Fibroblast of mammary gland (primary cell): ENCODE measurements at regions not wholly inside any gene's neighbourhood (a gene's known extent, or its start where the extent isn't known, plus 50 kb on each side); places are given as distances from the start of the nearest gene placed in this dataset.

Source experiments
- DNase-seq: peaks from one replicate; pipeline ENCODE4 v3.0.0-alpha.2; 2010; ENCODE audit warnings: low read depth
- H3K4me3 ChIP-seq: 2 replicates; pipeline ENCODE4 v1.5.1; 2011; ENCODE audit warnings: low read depth, mild to moderate bottlenecking, low read length, moderate library complexity; ENCODE audit not compliant: control insufficient read depth
- CTCF ChIP-seq: conservative IDR thresholded peaks from 2 replicates; pipeline ENCODE4 v1.5.1; 2011; ENCODE audit warnings: low read depth, low read length, inconsistent platforms; ENCODE audit not compliant: control insufficient read depth, insufficient read depth

GRCh38 chrX:85630901-85631300, 251.4 kb upstream of the POF1B start:
- no peak overlapping the region for H3K4me3 ChIP-seq
- TF ChIP-seq CTCF, result no peak
- no peak for DNase-seq

- no peak for DNase-seq
- TF ChIP-seq CTCF, result peak; percentile 15
- no peak overlapping the region for H3K4me3 ChIP-seq
These were observed 247.9 kb upstream of the POF1B start for GRCh38 chrX:85627363-85627762.

- no peak overlapping the region for H3K4me3 ChIP-seq
- TF ChIP-seq CTCF, result no peak
- DNase-seq, result no peak
These were observed 243.2 kb upstream of the POF1B start for GRCh38 chrX:85622635-85623034.

- no peak for DNase-seq
- H3K4me3 ChIP-seq, result no peak overlapping the region
- TF ChIP-seq CTCF, result no peak
These were observed 241.0 kb upstream of the POF1B start for GRCh38 chrX:85620466-85620865.

- DNase-seq, result no peak
- no peak for TF ChIP-seq CTCF
- H3K4me3 ChIP-seq, result no peak overlapping the region
These were observed 240.5 kb upstream of the POF1B start for GRCh38 chrX:85619962-85620361.

GRCh38 chrX:85611926-85612325, 232.5 kb upstream of the POF1B start:
- DNase-seq, result peak; percentile 33
- TF ChIP-seq CTCF, result peak; percentile 43

GRCh38 chrX:85592980-85593379, 213.5 kb upstream of the POF1B start:
- TF ChIP-seq CTCF, result no peak
- no peak for DNase-seq
- no peak overlapping the region for H3K4me3 ChIP-seq

More at GRCh38 chrX:85611926-85612325, 232.5 kb upstream of the POF1B start:
- H3K4me3 ChIP-seq, result no peak overlapping the region
